GM10248 (cell line): ENCODE measurements at regions not wholly inside any gene's neighbourhood (a gene's known extent, or its start where the extent isn't known, plus 50 kb on each side); places are given as distances from the start of the nearest gene placed in this dataset.

Experiments
- CTCF ChIA-PET: fragments of 300-600 bp; sonication (Branson Sonifier 250); formaldehyde crosslinking; extraction: SDS; loops from one replicate; lab custom pipeline; 2021; ENCODE audit warnings: antibody characterized with exemption; lab: Yijun Ruan, JAX
- POLR2A ChIA-PET: fragments of 350-650 bp; sonication (Branson Sonifier 250); formaldehyde crosslinking; extraction: SDS; loops from one replicate; lab custom pipeline; 2020; ENCODE audit warnings: antibody characterized with exemption; lab: Yijun Ruan, JAX
- DNase-seq: peaks from one replicate; pipeline ENCODE4 v3.0.0; 2012; ENCODE audit errors: extremely low spot score
- CTCF ChIP-seq: IDR thresholded peaks from 2 replicates; pipeline ENCODE4 v1.5.1; 2012; ENCODE audit warnings: mild to moderate bottlenecking, low read depth; ENCODE audit errors: extremely low read depth, missing control alignments, control extremely low read depth

GRCh38 chr11:70490723-70491558 lies 92.6 kb downstream of the CTTN start:
- DNase-seq, result no peak
- CTCF ChIA-PET, result interaction anchor here (1.0 kb wide), 1 partner anchor 11 kb away, joined by 3 read pairs; no protein-coding TSS in a partner anchor
- no peak for TF ChIP-seq CTCF
- POLR2A ChIA-PET, result no interaction called here

- TF ChIP-seq CTCF, result no peak
- ChIA-PET CTCF (no interaction called here), POLR2A (no interaction called here)
- no peak for DNase-seq
Observed at GRCh38 chr11:70491696-70492472, 93.6 kb downstream of the CTTN start.

- no peak for TF ChIP-seq CTCF
- DNase-seq, result no peak
- ChIA-PET CTCF (no interaction called here), POLR2A (no interaction called here)
Observed at GRCh38 chr11:70493089-70493474, 94.8 kb downstream of the CTTN start.

- TF ChIP-seq CTCF, result no peak
- CTCF ChIA-PET, result no interaction called here
- POLR2A ChIA-PET, result no interaction called here
- no peak for DNase-seq
Observed at GRCh38 chr11:70493891-70494290, 95.6 kb downstream of the CTTN start.

- ChIA-PET CTCF (no interaction called here), POLR2A (no interaction called here)
- no peak for DNase-seq
- TF ChIP-seq CTCF, result no peak
Observed at GRCh38 chr11:70494559-70495350, 96.4 kb downstream of the CTTN start.
